Activated naive CD4-positive, alpha-beta T cell treated with anti-CD3 and anti-CD28 coated beads, Interleukin-2, amount 10 ng/mL, durations not matched to agents 7 days and 5 days (primary cell): ENCODE measurements at regions not wholly inside any gene's neighbourhood (a gene's known extent, or its start where the extent isn't known, plus 50 kb on each side); places are given as distances from the start of the nearest gene placed in this dataset.

Experiments
- CTCF ChIA-PET: fragments of 350-600 bp; sonication (Branson Sonifier 250); formaldehyde crosslinking; loops from one replicate; lab custom pipeline; 2021; ENCODE audit warnings: antibody characterized with exemption; lab: Charles Lee
- DNase-seq: peaks from one replicate; pipeline ENCODE4 v3.0.0-alpha.2; 2020
- H3K27ac Mint-ChIP-seq: one replicate; pipeline ENCODE4 v1.8.0; 2021; ENCODE audit warnings: mild to moderate bottlenecking, moderate library complexity, mixed read lengths
- H3K27me3 Mint-ChIP-seq: one replicate; pipeline ENCODE4 v1.8.0; 2021; ENCODE audit warnings: mild to moderate bottlenecking, mixed read lengths
- H3K36me3 Mint-ChIP-seq: one replicate; pipeline ENCODE4 v1.8.0; 2021; ENCODE audit warnings: mixed read lengths
- H3K4me1 Mint-ChIP-seq: one replicate; pipeline ENCODE4 v1.8.0; 2021; ENCODE audit warnings: mixed read lengths
- H3K4me3 Mint-ChIP-seq: one replicate; pipeline ENCODE4 v1.8.0; 2021; ENCODE audit warnings: mild to moderate bottlenecking, moderate library complexity, mixed read lengths
- H3K9me3 Mint-ChIP-seq: one replicate; pipeline ENCODE4 v1.8.0; 2021; ENCODE audit warnings: mixed read lengths

GRCh38 chr1:81379430-81379829 lies 421.3 kb upstream of the ADGRL2 start:
- Mint-ChIP-seq H3K4me1 (no peaks in the 10 kb centered on the region), H3K36me3 (no peaks in the 10 kb centered on the region), H3K9me3 (peaks cover 3% of the 10 kb centered on the region), H3K27me3 (no peaks in the 10 kb centered on the region), H3K4me3 (no peak overlapping the region), H3K27ac (no peak overlapping the region)
- CTCF ChIA-PET, result no interaction called here
- DNase-seq, result no peak

GRCh38 chr1:81377406-81377805 lies 423.3 kb upstream of the ADGRL2 start:
- Mint-ChIP-seq H3K27ac (no peak overlapping the region), H3K9me3 (peaks cover 3% of the 10 kb centered on the region), H3K36me3 (no peaks in the 10 kb centered on the region), H3K4me1 (no peaks in the 10 kb centered on the region), H3K4me3 (no peak overlapping the region), H3K27me3 (no peaks in the 10 kb centered on the region)
- CTCF ChIA-PET, result no interaction called here
- no peak for DNase-seq

GRCh38 chr1:81375884-81376548 lies 424.7 kb upstream of the ADGRL2 start:
- Mint-ChIP-seq H3K4me1 (no peaks in the 10 kb centered on the region), H3K4me3 (no peak overlapping the region), H3K36me3 (no peaks in the 10 kb centered on the region), H3K9me3 (peaks cover 3% of the 10 kb centered on the region), H3K27me3 (no peaks in the 10 kb centered on the region), H3K27ac (no peak overlapping the region)
- no peak for DNase-seq
- CTCF ChIA-PET, result no interaction called here

GRCh38 chr1:81374481-81374880 lies 426.3 kb upstream of the ADGRL2 start:
- no peaks in the 10 kb centered on the region for H3K27me3 Mint-ChIP-seq
- H3K36me3 Mint-ChIP-seq, result no peaks in the 10 kb centered on the region
- H3K4me1 Mint-ChIP-seq, result no peaks in the 10 kb centered on the region
- no peak overlapping the region for H3K4me3 Mint-ChIP-seq
- CTCF ChIA-PET, result no interaction called here
- H3K9me3 Mint-ChIP-seq, result no peaks in the 10 kb centered on the region
- DNase-seq, result no peak
- no peak overlapping the region for H3K27ac Mint-ChIP-seq

- no peaks in the 10 kb centered on the region for H3K36me3 Mint-ChIP-seq
- H3K27ac Mint-ChIP-seq, result no peak overlapping the region
- H3K4me1 Mint-ChIP-seq, result no peaks in the 10 kb centered on the region
- DNase-seq, result no peak
- peaks cover 4% of the 10 kb centered on the region for H3K9me3 Mint-ChIP-seq
- no peaks in the 10 kb centered on the region for H3K27me3 Mint-ChIP-seq
- CTCF ChIA-PET, result no interaction called here
- no peak overlapping the region for H3K4me3 Mint-ChIP-seq
Measured at GRCh38 chr1:81371864-81372263, 428.9 kb upstream of the ADGRL2 start.

GRCh38 chr1:81369833-81370232 lies 430.9 kb upstream of the ADGRL2 start:
- Mint-ChIP-seq H3K27me3 (no peaks in the 10 kb centered on the region), H3K4me3 (no peak overlapping the region), H3K4me1 (no peaks in the 10 kb centered on the region), H3K9me3 (peaks cover 4% of the 10 kb centered on the region), H3K36me3 (no peaks in the 10 kb centered on the region), H3K27ac (no peak overlapping the region)
- CTCF ChIA-PET, result no interaction called here
- DNase-seq, result no peak

- Mint-ChIP-seq H3K27me3 (no peaks in the 10 kb centered on the region), H3K36me3 (no peaks in the 10 kb centered on the region), H3K9me3 (peaks cover 4% of the 10 kb centered on the region), H3K27ac (no peak overlapping the region), H3K4me3 (no peak overlapping the region), H3K4me1 (no peaks in the 10 kb centered on the region)
- DNase-seq, result no peak
- CTCF ChIA-PET, result interaction anchor here (0.6 kb wide), 1 partner anchor 29 kb away, joined by 3 read pairs; no protein-coding TSS in a partner anchor
Measured at GRCh38 chr1:81366173-81366572, 434.6 kb upstream of the ADGRL2 start.

- H3K36me3 Mint-ChIP-seq, result no peaks in the 10 kb centered on the region
- H3K27ac Mint-ChIP-seq, result no peak overlapping the region
- CTCF ChIA-PET, result no interaction called here
- H3K9me3 Mint-ChIP-seq, result peaks cover 4% of the 10 kb centered on the region
- DNase-seq, result no peak
- no peaks in the 10 kb centered on the region for H3K27me3 Mint-ChIP-seq
- no peak overlapping the region for H3K4me3 Mint-ChIP-seq
- no peaks in the 10 kb centered on the region for H3K4me1 Mint-ChIP-seq
Measured at GRCh38 chr1:81364088-81364487, 436.6 kb upstream of the ADGRL2 start.

GRCh38 chr1:81358151-81358550 lies 442.6 kb upstream of the ADGRL2 start:
- Mint-ChIP-seq H3K4me3 (no peak overlapping the region), H3K4me1 (no peaks in the 10 kb centered on the region), H3K9me3 (no peaks in the 10 kb centered on the region), H3K36me3 (no peaks in the 10 kb centered on the region), H3K27ac (no peak overlapping the region), H3K27me3 (no peaks in the 10 kb centered on the region)
- DNase-seq, result no peak
- CTCF ChIA-PET, result interaction anchor here (0.8 kb wide), 1 partner anchor 13 kb away, joined by 3 read pairs; no protein-coding TSS in a partner anchor

GRCh38 chr1:81351864-81352263 lies 448.9 kb upstream of the ADGRL2 start:
- Mint-ChIP-seq H3K27ac (no peak overlapping the region), H3K9me3 (peaks cover 1% of the 10 kb centered on the region), H3K36me3 (no peaks in the 10 kb centered on the region), H3K4me1 (no peaks in the 10 kb centered on the region), H3K27me3 (no peaks in the 10 kb centered on the region), H3K4me3 (no peak overlapping the region)
- no peak for DNase-seq
- CTCF ChIA-PET, result no interaction called here

GRCh38 chr1:81349194-81349965 lies 451.4 kb upstream of the ADGRL2 start:
- H3K27me3 Mint-ChIP-seq, result no peaks in the 10 kb centered on the region
- DNase-seq, result no peak
- CTCF ChIA-PET, result no interaction called here
- H3K9me3 Mint-ChIP-seq, result peaks cover 1% of the 10 kb centered on the region
- no peak overlapping the region for H3K27ac Mint-ChIP-seq
- no peaks in the 10 kb centered on the region for H3K36me3 Mint-ChIP-seq
- H3K4me3 Mint-ChIP-seq, result no peak overlapping the region
- H3K4me1 Mint-ChIP-seq, result no peaks in the 10 kb centered on the region

- H3K4me1 Mint-ChIP-seq, result no peaks in the 10 kb centered on the region
- H3K9me3 Mint-ChIP-seq, result no peaks in the 10 kb centered on the region
- CTCF ChIA-PET, result interaction anchor here (0.7 kb wide), 1 partner anchor 13 kb away, joined by 3 read pairs; no protein-coding TSS in a partner anchor
- no peaks in the 10 kb centered on the region for H3K27me3 Mint-ChIP-seq
- H3K4me3 Mint-ChIP-seq, result no peak overlapping the region
- DNase-seq, result no peak
- no peak overlapping the region for H3K27ac Mint-ChIP-seq
- H3K36me3 Mint-ChIP-seq, result no peaks in the 10 kb centered on the region
Measured at GRCh38 chr1:81345110-81345509, 455.6 kb upstream of the ADGRL2 start.

- CTCF ChIA-PET, result no interaction called here
- Mint-ChIP-seq H3K27me3 (no peaks in the 10 kb centered on the region), H3K9me3 (peaks cover 3% of the 10 kb centered on the region), H3K4me1 (no peaks in the 10 kb centered on the region), H3K36me3 (no peaks in the 10 kb centered on the region), H3K4me3 (no peak overlapping the region), H3K27ac (no peak overlapping the region)
- no peak for DNase-seq
Measured at GRCh38 chr1:81340239-81340638, 460.5 kb upstream of the ADGRL2 start.

- Mint-ChIP-seq H3K36me3 (no peaks in the 10 kb centered on the region), H3K9me3 (peaks cover 3% of the 10 kb centered on the region), H3K4me1 (no peaks in the 10 kb centered on the region), H3K27ac (no peak overlapping the region), H3K4me3 (no peak overlapping the region), H3K27me3 (no peaks in the 10 kb centered on the region)
- CTCF ChIA-PET, result interaction anchor here (0.6 kb wide), 1 partner anchor 29 kb away, joined by 3 read pairs; no protein-coding TSS in a partner anchor
- DNase-seq, result no peak
Measured at GRCh38 chr1:81337226-81337625, 463.5 kb upstream of the ADGRL2 start.

- Mint-ChIP-seq H3K36me3 (no peaks in the 10 kb centered on the region), H3K27ac (no peak overlapping the region), H3K27me3 (no peaks in the 10 kb centered on the region), H3K4me3 (no peak overlapping the region), H3K9me3 (peaks cover 3% of the 10 kb centered on the region), H3K4me1 (no peaks in the 10 kb centered on the region)
- CTCF ChIA-PET, result no interaction called here
- DNase-seq, result no peak
Measured at GRCh38 chr1:81335876-81336275, 464.9 kb upstream of the ADGRL2 start.
